ENCODE measurements at regions not wholly inside any gene's neighbourhood (a gene's known extent, or its start where the extent isn't known, plus 50 kb on each side); places are given as distances from the start of the nearest gene placed in this dataset.

- intact Hi-C loops (cut with DNase I) = no loop called here
- TF ChIP-seq CTCF (IDR thresholded peaks at IDR 0.05) = no peak
- no peak for TF ChIP-seq POLR2AphosphoS5 (IDR thresholded peaks at IDR 0.05)
- TF ChIP-seq POLR2A (IDR thresholded peaks at IDR 0.05) = no peak
- Histone ChIP-seq H3K27me3 (replicated peaks; ENCODE audit: insufficient read depth) (no peaks in the 10 kb centered on the region), H3K4me3 (no peak overlapping the region), H3K9me3 (no peaks in the 10 kb centered on the region), H3K36me3 (no peaks in the 10 kb centered on the region), H3K27ac (no peak overlapping the region), H3K4me1 (replicated peaks) (no peaks in the 10 kb centered on the region)
- no peak for DNase-seq (ENCODE audit: low spot score)
- WGBS = 97% methylated on average over 2 of the region's 2 CpGs
Observed at GRCh38 chr21:15273244-15273643, 208.4 kb upstream of the NRIP1 start.

- intact Hi-C loops (cut with DNase I) = no loop called here
- Histone ChIP-seq H3K27ac (no peak overlapping the region), H3K4me1 (replicated peaks) (no peaks in the 10 kb centered on the region), H3K4me3 (no peak overlapping the region), H3K27me3 (replicated peaks; ENCODE audit: insufficient read depth) (no peaks in the 10 kb centered on the region), H3K9me3 (no peaks in the 10 kb centered on the region), H3K36me3 (no peaks in the 10 kb centered on the region)
- DNase-seq (ENCODE audit: low spot score) = no peak
- TF ChIP-seq CTCF (IDR thresholded peaks at IDR 0.05) (no peak), POLR2A (IDR thresholded peaks at IDR 0.05) (no peak), POLR2AphosphoS5 (IDR thresholded peaks at IDR 0.05) (no peak)
- 71% methylated on average over 5 of the region's 5 CpGs for WGBS
Observed at GRCh38 chr21:15274701-15275485, 210.1 kb upstream of the NRIP1 start.

- WGBS = 72% methylated on average over 6 of the region's 6 CpGs
- TF ChIP-seq POLR2AphosphoS5 (IDR thresholded peaks at IDR 0.05) = no peak
- TF ChIP-seq POLR2A (IDR thresholded peaks at IDR 0.05) = no peak
- TF ChIP-seq CTCF (IDR thresholded peaks at IDR 0.05) = no peak
- Histone ChIP-seq H3K27ac (no peak overlapping the region), H3K9me3 (no peaks in the 10 kb centered on the region), H3K27me3 (replicated peaks; ENCODE audit: insufficient read depth) (no peaks in the 10 kb centered on the region), H3K4me1 (replicated peaks) (no peaks in the 10 kb centered on the region), H3K36me3 (no peaks in the 10 kb centered on the region), H3K4me3 (no peak overlapping the region)
- DNase-seq (ENCODE audit: low spot score) = no peak
- intact Hi-C loops (cut with DNase I) = no loop called here
Observed at GRCh38 chr21:15275615-15276235, 210.9 kb upstream of the NRIP1 start.

- TF ChIP-seq CTCF (IDR thresholded peaks at IDR 0.05) (no peak), POLR2A (IDR thresholded peaks at IDR 0.05) (no peak), POLR2AphosphoS5 (IDR thresholded peaks at IDR 0.05) (no peak)
- Histone ChIP-seq H3K4me3 (no peak overlapping the region), H3K36me3 (no peaks in the 10 kb centered on the region), H3K9me3 (no peaks in the 10 kb centered on the region), H3K27ac (no peak overlapping the region), H3K27me3 (replicated peaks; ENCODE audit: insufficient read depth) (no peaks in the 10 kb centered on the region), H3K4me1 (replicated peaks) (no peaks in the 10 kb centered on the region)
- WGBS = 87% methylated on average over 2 of the region's 2 CpGs
- intact Hi-C loops (cut with DNase I) = no loop called here
- DNase-seq (ENCODE audit: low spot score) = no peak
Observed at GRCh38 chr21:15276243-15276642, 211.4 kb upstream of the NRIP1 start.

- no peaks in the 10 kb centered on the region for H3K9me3 ChIP-seq
- no peak for DNase-seq (ENCODE audit: low spot score)
- H3K27ac ChIP-seq = no peak overlapping the region
- intact Hi-C loops (cut with DNase I) = no loop called here
- H3K4me3 ChIP-seq = no peak overlapping the region
- no peaks in the 10 kb centered on the region for H3K36me3 ChIP-seq
- H3K4me1 ChIP-seq (replicated peaks) = no peaks in the 10 kb centered on the region
- TF ChIP-seq CTCF (IDR thresholded peaks at IDR 0.05) = no peak
- TF ChIP-seq POLR2AphosphoS5 (IDR thresholded peaks at IDR 0.05) = no peak
- TF ChIP-seq POLR2A (IDR thresholded peaks at IDR 0.05) = no peak
- H3K27me3 ChIP-seq (replicated peaks; ENCODE audit: insufficient read depth) = no peaks in the 10 kb centered on the region
Observed at GRCh38 chr21:15277466-15277865, 212.7 kb upstream of the NRIP1 start.

All from prostate gland (tissue), 2 donors.